Skeletal muscle satellite cell (primary cell): ENCODE measurements at regions not wholly inside any gene's neighbourhood (a gene's known extent, or its start where the extent isn't known, plus 50 kb on each side); places are given as distances from the start of the nearest gene placed in this dataset.
"Not testable (repeated sequence)": the region's sequence is repeated elsewhere in the genome, so short reads cannot be mapped to it uniquely, and the experiment has no call there.

Experiments
- H3K27me3 ChIP-seq: 2 replicates; pipeline ENCODE4 v1.7.0; 2013; ENCODE audit warnings: low read length; ENCODE audit not compliant: control insufficient read depth, insufficient read depth
- H3K36me3 ChIP-seq: 2 replicates; pipeline ENCODE4 v1.7.0; 2013; ENCODE audit warnings: mild to moderate bottlenecking, control low read depth, low read length; ENCODE audit not compliant: insufficient read depth
- H3K4me1 ChIP-seq: 2 replicates; pipeline ENCODE4 v1.7.0; 2013; ENCODE audit warnings: low read length; ENCODE audit not compliant: control insufficient read depth, insufficient read depth
- H3K4me2 ChIP-seq: 2 replicates; pipeline ENCODE4 v1.7.0; 2013; ENCODE audit warnings: mild to moderate bottlenecking, low read length
- H3K4me3 ChIP-seq: 2 replicates; pipeline ENCODE4 v1.7.0; 2013; ENCODE audit warnings: low read length
- H3K9ac ChIP-seq: 2 replicates; pipeline ENCODE4 v1.7.0; 2013; ENCODE audit warnings: mild to moderate bottlenecking, low read depth, low read length, moderate library complexity
- H3K9me3 ChIP-seq: replicated peaks from 2 replicates; pipeline ENCODE4 v1.7.0; 2013; ENCODE audit warnings: mild to moderate bottlenecking, control low read depth, low read length

DNA sequence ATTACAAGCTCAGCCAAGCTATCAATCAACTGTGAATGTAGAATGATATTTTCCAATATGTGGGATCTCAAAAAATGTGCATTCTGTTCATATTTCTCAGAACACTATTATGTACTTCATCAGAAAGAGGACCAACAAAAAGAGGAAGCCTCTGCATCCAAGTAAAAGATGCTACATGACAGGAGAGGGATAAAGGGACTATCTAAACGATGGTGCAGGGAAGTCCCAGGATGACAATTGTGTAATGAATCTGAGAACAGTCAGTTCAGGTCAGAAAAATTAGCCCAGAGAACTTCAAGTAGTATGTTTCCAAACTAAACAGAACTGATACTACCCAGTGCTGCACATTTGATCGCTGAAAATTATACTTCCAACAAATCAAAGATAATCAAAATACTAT, 127.0 kb downstream of the ZNF330 start:
- no peak overlapping the region for H3K9ac ChIP-seq
- no peaks in the 10 kb centered on the region for H3K27me3 ChIP-seq
- no peaks in the 10 kb centered on the region for H3K36me3 ChIP-seq
- H3K4me3 ChIP-seq = no peak overlapping the region
- H3K4me2 ChIP-seq = no peak overlapping the region
- no peaks in the 10 kb centered on the region for H3K9me3 ChIP-seq
- H3K4me1 ChIP-seq = peaks cover 24% of the 10 kb centered on the region

DNA sequence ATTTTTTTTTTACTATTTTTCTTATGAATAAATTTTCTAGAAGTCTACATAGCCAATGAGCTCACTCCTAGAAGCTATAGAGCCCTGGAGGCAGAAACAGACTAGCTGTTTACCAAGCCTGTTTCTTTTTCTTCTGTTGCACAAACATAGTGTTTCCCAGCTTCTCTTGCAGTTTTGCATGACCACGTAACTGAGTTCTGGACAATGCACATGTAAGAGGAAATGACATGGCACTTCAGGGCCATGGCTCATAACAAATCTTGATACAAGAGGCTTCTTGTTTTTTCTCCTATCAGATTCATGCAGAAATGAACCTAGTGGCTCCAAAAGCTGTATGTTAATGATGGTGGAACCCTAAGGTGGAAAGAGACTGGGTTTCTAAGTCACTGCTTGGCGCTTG, 127.4 kb downstream of the ZNF330 start:
- H3K36me3 ChIP-seq = no peaks in the 10 kb centered on the region
- H3K9me3 ChIP-seq = no peaks in the 10 kb centered on the region
- H3K9ac ChIP-seq = no peak overlapping the region
- H3K27me3 ChIP-seq = no peaks in the 10 kb centered on the region
- peaks cover 29% of the 10 kb centered on the region for H3K4me1 ChIP-seq
- H3K4me2 ChIP-seq = no peak overlapping the region
- no peak overlapping the region for H3K4me3 ChIP-seq

DNA sequence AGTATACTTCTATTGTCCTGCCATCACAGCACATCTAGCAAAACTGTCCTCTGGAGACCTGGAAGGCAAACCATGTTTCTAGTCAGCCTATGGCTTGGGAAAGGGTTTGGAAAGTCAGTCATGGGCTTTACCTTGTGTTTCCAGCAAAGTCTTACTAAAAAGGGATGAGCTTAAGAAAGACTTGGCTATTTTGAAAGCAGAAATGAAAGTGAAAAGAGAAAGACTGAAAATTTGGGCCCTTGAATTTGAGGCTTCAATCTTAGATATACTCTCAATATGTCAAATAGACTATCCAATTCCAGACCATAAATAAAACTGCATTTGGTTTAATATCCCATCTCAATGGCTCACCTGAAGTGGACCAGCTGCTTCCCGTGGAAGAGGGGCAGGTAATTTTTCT, 127.9 kb downstream of the ZNF330 start:
- Histone ChIP-seq H3K4me1 (peaks cover 33% of the 10 kb centered on the region), H3K27me3 (no peaks in the 10 kb centered on the region), H3K9ac (no peak overlapping the region), H3K36me3 (no peaks in the 10 kb centered on the region), H3K9me3 (no peaks in the 10 kb centered on the region), H3K4me2 (no peak overlapping the region), H3K4me3 (no peak overlapping the region)

DNA sequence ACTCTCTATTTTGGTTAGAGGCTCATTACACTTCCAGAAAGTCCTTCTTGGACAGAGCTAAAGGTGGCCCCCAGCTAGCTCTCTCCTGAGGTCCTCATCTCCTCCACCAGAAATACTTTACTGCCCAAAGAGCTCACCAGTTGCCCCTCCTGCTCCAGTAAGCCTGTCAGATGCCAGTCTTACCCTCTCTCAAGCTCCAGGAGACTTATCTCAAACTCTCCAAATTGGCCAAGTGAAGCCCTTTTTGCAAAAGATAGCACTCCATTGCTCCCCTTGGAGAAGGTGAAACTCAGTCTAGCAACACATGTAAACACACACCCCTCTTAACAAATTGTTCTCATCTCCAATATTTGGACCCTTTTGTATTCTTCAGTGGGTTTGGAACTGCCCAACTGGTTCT, 128.5 kb downstream of the ZNF330 start:
- H3K9ac ChIP-seq = no peak overlapping the region
- no peak overlapping the region for H3K4me2 ChIP-seq
- peaks cover 33% of the 10 kb centered on the region for H3K4me1 ChIP-seq
- H3K4me3 ChIP-seq = no peak overlapping the region
- H3K27me3 ChIP-seq = no peaks in the 10 kb centered on the region
- H3K36me3 ChIP-seq = no peaks in the 10 kb centered on the region
- no peaks in the 10 kb centered on the region for H3K9me3 ChIP-seq

DNA sequence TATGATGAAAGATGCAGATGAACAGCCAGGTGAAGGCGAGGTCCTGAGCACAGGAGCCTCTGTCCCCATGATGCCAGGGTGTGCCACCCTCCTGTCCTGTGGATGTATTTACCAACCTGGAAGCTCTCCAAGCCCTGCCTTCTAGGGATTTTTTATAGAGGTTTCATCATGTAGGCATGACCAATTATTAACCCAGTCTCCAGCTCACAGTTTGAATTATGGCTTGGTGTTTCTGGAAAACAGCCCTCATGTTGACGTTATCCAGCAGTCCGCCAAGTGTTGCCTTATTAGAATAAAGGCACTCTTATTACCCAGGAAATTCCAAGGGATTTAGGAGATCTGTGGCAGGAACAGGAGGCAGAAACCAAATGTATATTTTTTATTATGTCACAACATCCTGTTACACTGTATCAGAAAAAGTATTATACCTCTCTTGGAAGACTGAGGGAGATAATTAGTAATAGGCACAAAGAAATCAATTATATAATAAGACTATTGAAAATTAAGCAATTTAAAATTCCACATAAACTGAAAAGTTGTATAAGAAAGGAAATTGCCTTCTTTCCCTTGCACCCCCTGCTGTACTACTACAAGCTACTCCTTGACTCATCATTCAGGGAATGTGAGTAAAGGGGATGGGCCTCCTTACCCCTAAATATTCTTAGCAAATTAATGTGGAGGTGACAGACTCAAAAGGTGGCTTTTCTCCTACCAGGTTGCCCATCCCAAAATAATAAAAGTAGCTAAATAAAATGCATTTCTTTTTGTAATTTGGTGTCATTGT, 129.6 kb downstream of the ZNF330 start:
- Histone ChIP-seq H3K36me3 (no peaks in the 10 kb centered on the region), H3K9ac (no peak overlapping the region), H3K4me3 (no peak overlapping the region), H3K4me2 (no peak overlapping the region), H3K27me3 (no peaks in the 10 kb centered on the region), H3K9me3 (no peaks in the 10 kb centered on the region), H3K4me1 (peaks cover 33% of the 10 kb centered on the region)

DNA sequence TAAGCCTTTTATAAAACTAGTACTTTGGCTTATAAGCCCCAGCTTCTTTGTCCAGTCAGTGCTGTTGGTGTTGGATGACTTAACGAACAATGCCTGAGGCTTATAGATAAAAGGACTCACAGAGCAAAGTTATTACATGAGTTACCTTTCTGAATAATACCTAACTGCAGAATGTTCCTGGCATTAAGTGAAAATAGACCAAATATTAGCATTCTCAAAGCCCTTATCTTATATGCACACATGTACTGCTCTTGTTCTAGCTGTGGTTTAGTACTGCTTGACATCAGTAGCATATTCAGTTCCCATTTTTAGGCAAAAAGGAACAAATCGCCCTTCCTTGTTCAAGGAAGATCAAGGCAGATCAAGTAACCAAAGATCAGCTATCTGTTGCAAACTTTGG, 131.6 kb downstream of the ZNF330 start:
- Histone ChIP-seq H3K9ac (no peak overlapping the region), H3K4me2 (no peak overlapping the region), H3K4me3 (no peak overlapping the region), H3K27me3 (no peaks in the 10 kb centered on the region), H3K9me3 (no peaks in the 10 kb centered on the region), H3K36me3 (no peaks in the 10 kb centered on the region), H3K4me1 (peaks cover 33% of the 10 kb centered on the region)

DNA sequence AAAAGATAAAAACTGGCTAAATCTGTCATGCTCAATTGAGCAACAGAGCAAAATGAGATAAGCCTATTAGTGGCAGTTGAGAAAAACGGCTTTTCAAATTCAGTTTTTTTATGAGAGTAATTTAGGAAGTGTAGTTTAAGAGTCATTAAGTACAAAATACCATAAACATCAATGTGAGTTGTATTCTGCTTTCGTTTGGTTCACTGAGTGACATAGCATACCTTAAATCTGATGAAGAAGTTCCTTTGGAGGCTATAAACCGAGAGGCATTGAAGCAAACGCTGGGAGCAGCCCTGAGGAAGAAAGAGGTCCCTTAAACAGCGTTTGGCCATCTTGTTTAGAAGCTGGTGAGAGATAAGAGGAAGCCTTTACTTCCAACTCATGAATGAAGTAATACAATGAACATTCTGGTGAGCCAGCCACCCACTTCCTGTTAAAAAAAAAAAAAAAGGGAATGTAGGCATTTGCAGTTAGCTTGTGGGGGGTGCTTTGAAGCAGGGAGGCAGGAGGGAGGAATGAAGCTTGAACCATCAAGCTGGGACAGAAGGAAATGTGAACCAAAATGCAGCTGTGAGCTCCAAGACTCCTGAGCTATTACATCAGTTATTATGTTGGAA, 132.3 kb downstream of the ZNF330 start:
- H3K4me1 ChIP-seq = peaks cover 33% of the 10 kb centered on the region
- H3K9ac ChIP-seq = peak overlapping the region; percentile 13
- H3K9me3 ChIP-seq = no peaks in the 10 kb centered on the region
- no peaks in the 10 kb centered on the region for H3K36me3 ChIP-seq
- H3K4me3 ChIP-seq = no peak overlapping the region
- H3K4me2 ChIP-seq = peak overlapping the region; percentile 42
- no peaks in the 10 kb centered on the region for H3K27me3 ChIP-seq

DNA sequence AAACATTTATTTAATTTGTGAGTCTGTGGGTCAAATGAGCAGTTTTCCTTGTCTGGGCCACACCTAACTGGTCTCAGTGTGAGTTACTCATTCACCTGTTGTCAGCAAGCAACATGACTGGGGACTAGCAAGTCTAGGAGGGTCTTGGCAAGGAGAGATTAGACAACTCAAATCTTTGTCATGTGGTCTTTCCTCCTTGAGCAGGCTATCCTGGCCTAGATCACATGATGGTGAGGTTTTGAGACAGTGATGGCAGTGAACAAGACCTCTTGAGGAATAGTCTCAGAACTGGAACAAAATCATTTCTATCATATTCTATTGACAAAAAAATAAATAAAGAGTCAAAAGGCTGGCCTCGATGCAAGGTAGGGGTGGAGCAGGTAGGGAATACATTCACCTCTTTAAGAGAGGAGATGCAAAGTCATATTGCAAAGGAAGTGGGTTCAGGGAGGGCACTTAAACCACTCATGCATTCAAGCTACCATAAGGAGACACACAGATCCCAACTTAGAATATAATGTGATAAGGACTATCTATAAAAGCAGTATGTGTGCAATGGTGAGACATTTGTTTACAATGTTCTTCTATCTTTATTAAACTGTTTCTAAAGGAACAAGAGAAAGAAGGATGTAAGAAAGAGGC, 135.7 kb downstream of the ZNF330 start:
- no peak overlapping the region for H3K4me3 ChIP-seq
- H3K9ac ChIP-seq = no peak overlapping the region
- H3K4me1 ChIP-seq = peaks cover 14% of the 10 kb centered on the region
- no peak overlapping the region for H3K4me2 ChIP-seq
- no peaks in the 10 kb centered on the region for H3K9me3 ChIP-seq
- no peaks in the 10 kb centered on the region for H3K27me3 ChIP-seq
- no peaks in the 10 kb centered on the region for H3K36me3 ChIP-seq

DNA sequence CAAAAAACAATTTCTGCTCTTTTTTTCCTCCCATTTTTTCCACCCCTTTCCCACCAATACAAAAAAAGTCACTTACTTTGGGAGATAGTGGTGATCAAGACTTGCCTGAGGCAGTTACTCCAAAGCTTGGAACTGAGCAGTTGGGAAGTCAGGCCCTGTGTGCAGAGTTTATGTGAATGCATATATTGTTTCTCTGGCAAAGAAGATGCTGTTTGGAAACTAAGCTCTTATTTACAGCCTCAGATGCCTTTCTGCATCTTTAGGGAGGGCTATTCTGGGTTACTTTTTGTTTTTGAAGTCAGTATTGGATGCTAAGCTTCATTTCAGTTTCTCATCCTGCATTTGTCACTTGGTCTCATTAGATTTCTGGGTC, 136.3 kb downstream of the ZNF330 start:
- Histone ChIP-seq H3K4me3 (no peak overlapping the region), H3K36me3 (no peaks in the 10 kb centered on the region), H3K9ac (no peak overlapping the region), H3K4me1 (peaks cover 14% of the 10 kb centered on the region), H3K27me3 (no peaks in the 10 kb centered on the region), H3K9me3 (no peaks in the 10 kb centered on the region), H3K4me2 (no peak overlapping the region)

DNA sequence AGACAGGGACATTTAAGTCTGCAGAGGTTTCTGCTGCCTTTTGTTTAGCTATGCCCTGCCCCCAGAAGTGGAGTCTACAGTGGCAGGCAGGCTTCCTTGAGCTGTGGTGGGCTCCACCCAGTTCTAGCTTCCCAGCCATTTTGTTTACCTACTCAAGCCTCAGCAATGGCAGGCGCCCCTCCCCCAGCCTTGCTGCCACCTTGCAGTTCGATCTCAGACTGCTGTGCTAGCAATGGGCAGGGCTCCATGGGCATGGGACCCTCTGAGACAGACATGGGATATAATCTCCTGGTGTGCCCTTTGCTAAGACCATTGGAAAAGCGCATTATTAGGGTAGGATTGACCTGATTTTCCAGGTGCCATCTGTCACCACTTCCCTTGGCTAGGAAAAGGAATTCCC, 147.5 kb downstream of the ZNF330 start:
- H3K9me3 ChIP-seq, H3K36me3 ChIP-seq, H3K4me2 ChIP-seq, H3K9ac ChIP-seq, H3K4me1 ChIP-seq, H3K4me3 ChIP-seq, H3K27me3 ChIP-seq: not testable (repeated sequence)

DNA sequence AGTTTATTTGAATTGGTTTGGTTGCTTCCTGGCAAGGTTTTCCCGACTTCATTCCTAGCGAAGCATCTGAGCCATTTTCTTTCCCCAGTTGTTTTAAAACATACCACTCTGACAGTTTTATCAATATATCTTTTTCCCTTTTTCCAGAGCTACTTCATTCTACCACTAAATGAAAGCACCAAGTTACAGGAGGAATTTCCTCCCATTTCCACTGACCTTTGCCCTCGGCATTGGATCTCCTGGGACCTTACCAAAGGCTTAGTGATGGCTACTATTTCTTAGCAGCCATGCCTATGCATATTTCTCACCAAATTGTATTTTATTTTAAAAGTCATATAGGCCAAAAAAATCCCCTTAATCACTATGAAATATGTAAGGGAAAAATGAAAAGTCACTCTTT, 150.5 kb downstream of the ZNF330 start:
- Histone ChIP-seq H3K9me3 (no peaks in the 10 kb centered on the region), H3K4me1 (peaks cover 3% of the 10 kb centered on the region), H3K4me3 (no peak overlapping the region), H3K27me3 (no peaks in the 10 kb centered on the region), H3K9ac (no peak overlapping the region), H3K36me3 (no peaks in the 10 kb centered on the region), H3K4me2 (no peak overlapping the region)

DNA sequence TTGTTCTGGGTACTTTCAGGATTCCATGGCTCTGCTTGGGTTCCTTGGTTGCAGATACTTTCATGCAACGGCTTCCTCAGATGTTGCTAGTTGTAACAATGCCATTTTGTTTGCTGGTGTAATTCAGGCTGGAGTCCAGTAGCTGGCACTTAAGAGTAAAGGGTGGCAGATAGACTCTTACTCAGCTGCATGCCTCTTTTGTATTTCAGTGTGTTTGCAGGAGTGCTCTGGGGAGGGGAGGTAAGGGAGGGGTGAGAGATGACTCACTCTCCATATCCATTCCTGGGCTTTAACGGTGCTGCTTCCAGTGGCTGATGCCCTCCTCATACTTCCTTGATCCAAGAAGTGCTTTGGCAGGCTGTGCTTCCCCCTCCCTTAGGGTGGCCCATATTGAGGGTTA, 155.2 kb downstream of the ZNF330 start:
- Histone ChIP-seq H3K4me3 (no peak overlapping the region), H3K27me3 (no peaks in the 10 kb centered on the region), H3K9ac (no peak overlapping the region), H3K9me3 (no peaks in the 10 kb centered on the region), H3K36me3 (no peaks in the 10 kb centered on the region), H3K4me1 (peaks cover 5% of the 10 kb centered on the region), H3K4me2 (no peak overlapping the region)
